Stimulated activated CD4-positive, alpha-beta T cell treated with anti-CD3 and anti-CD28 coated beads, TNF-alpha, amount 100 ng/mL, for 1 hour (primary cell): ENCODE measurements at regions not wholly inside any gene's neighbourhood (a gene's known extent, or its start where the extent isn't known, plus 50 kb on each side); places are given as distances from the start of the nearest gene placed in this dataset.

Experiments used
- DNase-seq, 3 donors: peaks; one replicate each; pipeline ENCODE4 v3.0.0-alpha.2; 2020; ENCODE audit warnings: low read depth in 3 of 3, low spot score in 1 of 3

- no peak for DNase-seq
Measured at GRCh38 chr15:57821826-57822225, 115.3 kb downstream of the POLR2M start.

GRCh38 chr15:57823325-57823882 is 116.9 kb downstream of the POLR2M start:
- no peak for DNase-seq

GRCh38 chr15:57824186-57824585 is 117.7 kb downstream of the POLR2M start:
- DNase-seq = no peak

DNA sequence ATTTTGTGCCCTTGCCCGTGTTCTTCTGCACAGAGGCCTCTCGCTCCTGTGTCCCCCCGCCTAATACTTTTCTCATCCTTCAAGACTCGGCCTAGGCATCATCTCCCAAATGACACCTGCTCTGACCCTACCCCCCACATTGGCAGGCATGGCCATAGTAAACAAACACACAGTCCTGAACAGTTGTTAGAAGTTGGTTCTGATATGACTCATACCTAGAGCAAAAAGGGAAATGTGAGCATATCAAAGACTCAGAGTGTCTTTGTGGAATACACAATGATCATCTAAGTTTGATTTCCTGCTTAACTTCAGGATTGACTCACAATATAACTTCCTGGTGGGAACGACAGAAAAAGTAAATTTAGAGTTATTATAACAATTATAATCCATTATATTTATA is 120.5 kb downstream of the POLR2M start:
- no peak for DNase-seq

GRCh38 chr15:57827971-57828370 is 121.5 kb downstream of the POLR2M start:
- no peak for DNase-seq

DNA sequence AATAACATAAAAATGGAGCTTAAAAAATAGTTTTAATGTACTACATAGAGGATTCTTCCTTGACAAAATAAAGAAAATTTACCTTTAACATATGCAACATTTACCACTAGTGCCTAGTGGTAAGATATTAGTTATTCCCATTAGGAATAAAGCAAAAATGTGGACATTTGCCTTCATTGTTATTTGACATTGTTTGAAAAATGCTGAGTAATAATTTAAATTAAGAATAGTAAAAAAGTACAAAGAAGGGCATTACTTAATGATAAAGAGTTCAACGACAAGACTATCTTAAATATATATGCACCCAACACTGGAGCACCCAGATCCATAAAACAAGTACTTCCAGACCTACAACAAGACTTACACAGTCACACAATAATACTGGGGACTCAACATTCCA is 125.7 kb downstream of the POLR2M start:
- DNase-seq = no peak

GRCh38 chr15:57835119-57835518 is 128.6 kb downstream of the POLR2M start:
- DNase-seq = no peak

DNA sequence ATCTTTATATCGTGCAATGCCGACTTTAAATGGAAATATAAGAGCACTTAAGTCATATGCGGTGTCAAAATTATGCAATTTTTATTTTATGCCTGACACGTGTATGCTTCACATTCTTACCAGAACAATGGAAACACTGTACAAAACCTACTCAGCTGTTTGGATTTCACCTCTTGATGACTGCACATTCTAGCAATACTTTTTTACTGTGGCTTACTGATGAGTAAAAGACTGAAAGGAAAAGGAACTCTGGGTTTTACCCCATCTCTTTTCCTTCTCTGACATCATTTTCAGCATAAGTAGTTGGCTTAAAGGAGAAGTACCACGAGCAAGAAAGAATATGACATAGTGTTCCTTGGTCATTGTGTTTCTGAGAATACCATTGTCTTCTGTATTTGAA is 142.8 kb downstream of the POLR2M start:
- DNase-seq = no peak

DNA sequence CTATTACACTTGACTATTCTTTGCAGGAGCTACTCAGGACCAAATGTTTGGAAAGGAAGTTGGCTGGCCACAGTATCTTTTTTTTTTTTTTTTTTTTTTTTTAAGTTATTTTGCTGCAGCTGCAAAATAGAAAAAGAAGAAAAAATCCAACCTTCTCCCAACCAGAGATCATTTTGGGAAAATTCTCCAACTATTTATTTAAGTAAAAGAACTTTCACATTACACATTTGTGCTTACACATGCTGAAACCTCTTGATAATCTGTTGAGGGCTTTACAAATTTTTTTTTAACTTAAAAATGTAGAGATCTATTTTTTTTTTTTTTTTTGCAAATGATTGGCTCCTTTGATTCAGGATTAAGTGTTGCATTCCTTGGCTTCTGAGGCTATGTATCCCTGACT is 148.0 kb downstream of the POLR2M start:
- no peak for DNase-seq

- DNase-seq = no peak
Measured at GRCh38 chr15:57857871-57858270, 151.4 kb downstream of the POLR2M start.

DNA sequence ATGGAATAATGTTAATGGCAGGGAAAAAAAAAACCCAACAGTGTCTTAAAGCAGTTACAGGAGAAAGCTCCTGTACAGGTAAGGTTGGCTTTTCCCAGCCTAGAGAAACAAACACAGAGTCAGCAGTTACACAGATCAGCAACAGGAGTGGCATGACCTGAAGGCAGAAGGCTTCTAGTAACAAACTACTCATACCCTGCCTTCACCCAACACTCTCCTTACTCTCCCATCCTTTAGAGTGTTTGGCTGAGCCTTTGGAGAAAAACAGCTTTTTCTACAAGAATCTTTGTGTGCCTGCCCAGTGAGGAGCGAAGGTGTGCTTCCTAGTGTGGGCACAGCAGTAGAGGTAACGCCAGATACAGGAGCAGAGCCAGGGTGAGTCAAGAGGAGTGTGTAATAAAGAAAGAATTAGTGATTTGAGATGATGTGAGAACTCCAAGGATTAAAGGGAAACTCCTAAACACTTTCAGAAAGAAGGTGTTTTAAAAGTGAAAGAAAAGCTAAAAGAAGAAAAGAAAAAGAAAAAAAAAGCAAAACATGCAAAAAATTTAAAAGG is 152.7 kb downstream of the POLR2M start:
- DNase-seq = no peak

- no peak for DNase-seq
Measured at GRCh38 chr15:57861034-57861638, 154.6 kb downstream of the POLR2M start.

GRCh38 chr15:57861815-57862586 is 155.5 kb downstream of the POLR2M start:
- DNase-seq = no peak

GRCh38 chr15:57862761-57863160 is 156.2 kb downstream of the POLR2M start:
- DNase-seq = no peak

GRCh38 chr15:57865294-57865693 is 158.8 kb downstream of the POLR2M start:
- no peak for DNase-seq

- peak in 1 of 3 donors; percentile 33 for DNase-seq
Measured at GRCh38 chr15:57866149-57866736, 159.7 kb downstream of the POLR2M start.

GRCh38 chr15:57867970-57868798 is 161.7 kb downstream of the POLR2M start:
- no peak for DNase-seq

GRCh38 chr15:57870667-57871066 is 164.2 kb downstream of the POLR2M start:
- no peak for DNase-seq

- no peak for DNase-seq
Measured at GRCh38 chr15:57872281-57873030, 165.9 kb downstream of the POLR2M start.

DNA sequence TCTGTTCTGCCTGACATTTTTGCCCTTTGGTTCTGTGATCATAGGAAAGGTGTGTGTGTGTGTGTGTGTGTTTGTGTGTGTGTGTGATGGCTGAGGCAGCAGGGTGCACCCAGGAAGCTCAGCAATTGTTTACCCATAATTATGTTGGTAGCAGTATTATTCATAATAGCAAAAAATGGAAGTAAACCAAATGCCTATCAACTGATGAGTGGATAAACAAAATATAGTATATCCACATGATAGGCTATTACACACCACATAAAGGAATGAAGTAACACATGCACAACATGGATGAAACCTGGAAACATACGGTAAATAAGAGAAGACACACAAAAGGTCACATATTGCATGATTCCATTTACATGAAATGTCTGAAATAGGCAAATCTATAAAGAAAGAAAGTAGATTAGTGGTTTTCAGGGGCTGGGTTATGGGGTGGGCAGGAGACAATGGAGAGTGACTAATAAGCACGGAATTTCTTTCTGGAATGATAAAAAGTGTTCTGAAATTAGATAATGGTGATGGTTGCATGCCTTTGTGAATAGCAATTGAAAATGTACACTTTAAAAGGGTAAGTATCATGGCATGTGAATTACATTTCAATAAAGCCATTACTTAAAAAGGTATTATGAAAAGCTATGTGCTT is 167.2 kb downstream of the POLR2M start:
- no peak for DNase-seq
